ENCODE measurements at regions not wholly inside any gene's neighbourhood (a gene's known extent, or its start where the extent isn't known, plus 50 kb on each side); places are given as distances from the start of the nearest gene placed in this dataset.
"Not testable (repeated sequence)": the region's sequence is repeated elsewhere in the genome, so short reads cannot be mapped to it uniquely, and the experiment has no call there.

DNA sequence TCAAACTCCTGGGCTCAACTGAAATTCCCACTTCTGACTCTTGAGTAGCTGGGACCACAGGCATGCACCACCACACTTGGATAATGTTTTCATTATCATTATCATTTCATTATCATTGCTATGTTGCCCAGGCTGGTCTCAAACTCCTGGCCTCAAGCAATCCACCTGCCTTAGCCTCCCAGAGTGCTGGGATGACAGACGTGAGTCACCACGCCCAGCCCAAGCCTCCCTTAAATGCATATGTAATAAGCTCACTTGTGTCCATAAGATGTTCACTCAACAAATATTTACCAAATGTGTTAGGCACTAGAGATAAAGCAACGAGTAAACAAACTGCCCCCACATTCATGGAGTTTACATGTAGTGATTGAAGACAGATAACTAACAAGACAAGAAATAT lies 295.7 kb downstream of the GOLGA6L6 start:
- not testable (repeated sequence) for H3K4me1 ChIP-seq; H3K27ac ChIP-seq; DNase-seq (ENCODE audit: low spot score in 2 of 2); H3K36me3 ChIP-seq; H3K9me3 ChIP-seq; H3K27me3 ChIP-seq; H3K4me3 ChIP-seq
- 73 to 81% methylated on average over 3 of the region's 3 CpGs for WGBS, 2 donors

GRCh38 chr15:20244792-20245191 lies 296.8 kb downstream of the GOLGA6L6 start:
- DNase-seq (ENCODE audit: low spot score in 2 of 2); H3K9me3 ChIP-seq; H3K4me1 ChIP-seq; H3K36me3 ChIP-seq; H3K27me3 ChIP-seq; H3K27ac ChIP-seq; H3K4me3 ChIP-seq: not testable (repeated sequence)
- 84 to 86% methylated on average over 17 of the region's 17 CpGs for WGBS, 2 donors

DNA sequence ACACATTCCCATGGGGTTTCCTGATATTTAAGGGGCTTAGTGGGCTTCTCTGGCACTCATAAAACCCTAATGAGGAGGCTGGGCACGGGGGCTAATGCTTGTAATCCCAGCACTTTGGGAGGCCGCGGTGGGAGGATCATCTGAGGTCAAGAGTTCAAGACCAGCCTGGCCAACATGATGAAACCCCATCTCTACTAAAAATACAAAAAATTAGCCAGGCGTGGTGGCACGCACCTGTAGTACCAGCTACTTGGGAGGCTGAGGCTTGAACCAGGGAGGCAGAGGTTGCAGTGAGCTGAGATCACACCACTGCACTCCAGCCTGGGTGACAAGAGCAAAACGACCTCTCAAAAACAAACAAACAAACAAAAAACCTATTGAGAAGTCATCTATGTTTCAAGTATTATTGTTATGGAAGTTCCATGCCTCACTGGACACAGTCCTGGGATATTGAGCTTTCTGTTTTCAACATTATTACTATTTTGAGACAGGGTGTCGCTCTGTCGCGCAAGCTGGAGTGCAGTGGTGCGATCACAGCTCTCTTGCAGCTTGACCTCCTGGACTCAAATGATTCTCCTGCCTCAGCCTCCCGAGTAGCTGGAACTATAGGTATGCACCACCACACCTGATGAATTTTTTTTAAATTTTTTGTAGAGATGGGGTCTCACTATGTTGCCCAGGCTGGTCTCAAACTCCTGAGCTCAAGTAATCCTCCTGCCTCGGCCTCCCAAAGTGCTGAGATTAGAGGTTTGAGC lies 297.9 kb downstream of the GOLGA6L6 start:
- not testable (repeated sequence) for H3K4me3 ChIP-seq; H3K9me3 ChIP-seq; DNase-seq (ENCODE audit: low spot score in 2 of 2); H3K27me3 ChIP-seq; H3K36me3 ChIP-seq; H3K27ac ChIP-seq; H3K4me1 ChIP-seq
- 65 to 73% methylated on average over 12 of the region's 12 CpGs for WGBS, 2 donors

DNA sequence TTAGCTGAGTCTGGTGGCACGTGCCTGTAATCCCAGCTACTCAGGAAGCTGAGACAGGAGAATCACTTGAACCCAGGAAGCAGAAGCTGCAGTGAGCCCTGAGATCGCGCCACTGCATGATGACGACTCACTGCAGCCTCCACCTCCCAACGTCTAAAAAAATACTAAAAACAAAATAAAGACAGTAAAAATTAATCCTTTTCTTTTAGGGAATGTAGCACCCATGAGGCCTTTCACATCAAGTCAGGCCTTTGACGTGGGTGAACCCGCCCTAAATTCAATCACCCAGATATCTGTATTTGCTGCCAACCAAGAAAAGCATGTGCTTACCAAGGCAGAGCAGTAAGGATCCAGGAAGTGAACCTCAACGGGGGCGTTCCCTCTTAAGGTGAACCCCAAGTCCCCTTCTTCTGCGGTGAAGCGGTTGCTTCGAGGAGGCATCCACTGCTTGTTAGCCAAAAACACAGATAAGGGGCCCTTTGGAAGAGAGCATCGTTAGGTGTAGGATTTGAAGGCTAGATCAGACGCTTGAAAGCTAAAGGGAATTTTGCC lies 301.2 kb downstream of the GOLGA6L6 start:
- not testable (repeated sequence) for H3K36me3 ChIP-seq; H3K4me3 ChIP-seq; H3K27ac ChIP-seq; H3K4me1 ChIP-seq; H3K27me3 ChIP-seq; DNase-seq (ENCODE audit: low spot score in 2 of 2); H3K9me3 ChIP-seq
- 78 to 83% methylated on average over 14 of the region's 14 CpGs for WGBS, 2 donors

DNA sequence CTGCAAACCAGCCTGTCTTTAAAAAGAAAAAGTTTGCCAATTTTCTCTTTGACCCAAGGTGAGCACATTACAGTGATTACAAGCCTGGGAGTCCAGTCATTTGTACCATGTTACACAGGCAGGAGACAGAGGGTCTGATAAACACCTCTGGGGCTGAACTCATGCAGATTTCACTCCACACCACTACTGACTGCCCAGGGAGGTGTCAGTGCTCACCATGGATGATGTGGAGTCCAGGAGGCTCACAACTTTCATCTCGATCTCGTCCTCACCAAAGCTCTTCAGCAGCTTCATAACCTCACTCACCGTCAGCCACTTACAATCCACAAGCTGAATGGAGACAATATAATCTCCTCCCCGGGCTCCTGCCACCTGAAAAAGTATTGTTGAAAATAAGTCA lies 302.4 kb downstream of the GOLGA6L6 start:
- H3K27me3 ChIP-seq; H3K27ac ChIP-seq; H3K4me3 ChIP-seq; DNase-seq (ENCODE audit: low spot score in 2 of 2); H3K36me3 ChIP-seq; H3K9me3 ChIP-seq; H3K4me1 ChIP-seq: not testable (repeated sequence)
- 89% methylated on average over 4 of the region's 4 CpGs for WGBS, 2 donors

- 66 to 69% methylated on average over 13 of the region's 13 CpGs for WGBS, 2 donors
- not testable (repeated sequence) for H3K4me3 ChIP-seq; H3K36me3 ChIP-seq; H3K4me1 ChIP-seq; H3K27me3 ChIP-seq; DNase-seq (ENCODE audit: low spot score in 2 of 2); H3K9me3 ChIP-seq; H3K27ac ChIP-seq
Measured at GRCh38 chr15:20237256-20238020, 304.2 kb downstream of the GOLGA6L6 start.

DNA sequence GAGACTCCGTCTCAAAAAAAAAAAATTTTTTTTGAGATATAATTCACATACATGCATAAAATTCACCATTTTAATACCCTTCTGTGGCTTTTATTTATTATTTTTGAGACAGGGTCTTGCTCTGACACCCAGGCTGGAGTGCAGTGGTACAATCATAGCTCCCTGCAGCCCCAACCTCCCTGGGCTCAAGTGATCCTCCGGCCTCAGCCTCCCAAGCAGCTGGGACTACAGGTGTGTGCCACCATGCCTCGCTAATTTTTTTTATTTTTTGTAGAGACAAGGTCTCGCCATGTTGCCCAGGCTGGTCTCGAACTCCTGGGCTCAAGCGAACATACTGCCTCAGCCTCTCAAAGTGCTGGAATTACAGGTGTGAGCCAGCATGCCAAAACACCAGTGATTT lies 305.9 kb downstream of the GOLGA6L6 start:
- not testable (repeated sequence) for H3K27ac ChIP-seq; H3K4me1 ChIP-seq; H3K9me3 ChIP-seq; H3K4me3 ChIP-seq; H3K27me3 ChIP-seq; DNase-seq (ENCODE audit: low spot score in 2 of 2); H3K36me3 ChIP-seq
- WGBS, 2 donors, result 74 to 76% methylated on average over 6 of the region's 6 CpGs

- not testable (repeated sequence) for H3K36me3 ChIP-seq; H3K4me1 ChIP-seq; H3K9me3 ChIP-seq; H3K4me3 ChIP-seq; H3K27me3 ChIP-seq; DNase-seq (ENCODE audit: low spot score in 2 of 2); H3K27ac ChIP-seq
- WGBS, 2 donors, result 70 to 74% methylated on average over 12 of the region's 12 CpGs
Measured at GRCh38 chr15:20234006-20234540, 307.5 kb downstream of the GOLGA6L6 start.

GRCh38 chr15:20232457-20232856 lies 309.1 kb downstream of the GOLGA6L6 start:
- H3K4me3 ChIP-seq; H3K4me1 ChIP-seq; H3K27me3 ChIP-seq; H3K27ac ChIP-seq; H3K36me3 ChIP-seq; DNase-seq (ENCODE audit: low spot score in 2 of 2); H3K9me3 ChIP-seq: not testable (repeated sequence)
- 66 to 71% methylated on average over 5 of the region's 5 CpGs for WGBS, 2 donors

- not testable (repeated sequence) for H3K27ac ChIP-seq; H3K4me1 ChIP-seq; H3K36me3 ChIP-seq; H3K4me3 ChIP-seq; DNase-seq (ENCODE audit: low spot score in 2 of 2); H3K9me3 ChIP-seq; H3K27me3 ChIP-seq
- WGBS, 2 donors, result 64 to 71% methylated on average over 3 of the region's 3 CpGs
Measured at GRCh38 chr15:20230656-20231055, 310.9 kb downstream of the GOLGA6L6 start.

GRCh38 chr15:20228791-20229190 lies 312.8 kb downstream of the GOLGA6L6 start:
- H3K36me3 ChIP-seq; H3K4me1 ChIP-seq; H3K27me3 ChIP-seq; DNase-seq (ENCODE audit: low spot score in 2 of 2); H3K4me3 ChIP-seq; H3K9me3 ChIP-seq; H3K27ac ChIP-seq: not testable (repeated sequence)
- 80 to 81% methylated on average over 8 of the region's 8 CpGs for WGBS, 2 donors

- H3K4me1 ChIP-seq; H3K36me3 ChIP-seq; H3K4me3 ChIP-seq; H3K27me3 ChIP-seq; DNase-seq (ENCODE audit: low spot score in 2 of 2); H3K27ac ChIP-seq; H3K9me3 ChIP-seq: not testable (repeated sequence)
- WGBS, 2 donors, result 46 to 54% methylated on average over 1 of the region's 1 CpG
Measured at GRCh38 chr15:20227119-20227853, 314.3 kb downstream of the GOLGA6L6 start.

GRCh38 chr15:20226531-20226930 lies 315.1 kb downstream of the GOLGA6L6 start:
- DNase-seq (ENCODE audit: low spot score in 2 of 2); H3K27me3 ChIP-seq; H3K4me3 ChIP-seq; H3K27ac ChIP-seq; H3K9me3 ChIP-seq; H3K4me1 ChIP-seq; H3K36me3 ChIP-seq: not testable (repeated sequence)
- WGBS, 2 donors, result 45 to 57% methylated on average over 2 of the region's 2 CpGs
